ENCODE measurements at regions not wholly inside any gene's neighbourhood (a gene's known extent, or its start where the extent isn't known, plus 50 kb on each side); places are given as distances from the start of the nearest gene placed in this dataset.

DNA sequence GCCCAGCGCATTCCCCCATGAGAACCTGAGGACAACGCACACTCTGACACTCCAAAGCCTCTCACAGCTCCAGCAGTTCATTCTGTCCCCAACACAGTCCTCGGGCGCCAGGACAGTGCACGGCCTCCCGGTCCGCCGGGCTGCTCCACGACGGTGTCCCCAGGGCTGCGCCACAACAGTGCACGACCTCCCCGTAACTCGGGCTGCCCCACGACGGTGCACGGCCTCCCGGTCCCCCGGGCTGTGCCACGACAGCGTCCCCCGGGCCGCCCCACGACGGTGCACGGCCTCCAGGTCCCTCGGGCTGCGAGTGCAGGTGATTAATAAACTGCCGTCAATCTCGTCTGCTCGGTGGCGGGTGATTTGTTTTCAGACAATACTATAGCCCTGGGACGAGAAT, 585.1 kb upstream of the FRG1 start:
- Histone ChIP-seq H3K27ac (ENCODE audit: insufficient read depth, low read length) (no peak overlapping the region), H3K23ac (ENCODE audit: low read depth, low read length) (no peak overlapping the region), H2AK9ac (replicated peaks; ENCODE audit: low read depth, low read length, poor library complexity) (no peak overlapping the region), H4K8ac (ENCODE audit: low read depth in 2 of 2, low read length in 2 of 2) (no peak overlapping the region), H3K56ac (ENCODE audit: extremely low read depth, insufficient read depth, low read length) (no peak overlapping the region), H3K18ac (ENCODE audit: low read depth, low read length) (no peak overlapping the region), H3K4me2 (ENCODE audit: low read depth, low read length) (no peak overlapping the region), H2BK120ac (ENCODE audit: low read depth, low read length) (no peak overlapping the region), H3K79me1 (ENCODE audit: low read depth in 1 of 2, low read length in 2 of 2) (no peaks in the 10 kb centered on the region), H2AK5ac (ENCODE audit: low read depth, low read length) (no peak overlapping the region), H3K4me3 (ENCODE audit: insufficient read depth, low read depth, low read length) (no peak overlapping the region), H2BK5ac (ENCODE audit: low read depth, low read length, poor library complexity, severe bottlenecking) (no peak overlapping the region), H3K36me3 (ENCODE audit: control insufficient read depth, insufficient read depth, low read length) (no peaks in the 10 kb centered on the region), H4K91ac (ENCODE audit: insufficient read depth, low read depth, low read length) (no peak overlapping the region), H2BK15ac (ENCODE audit: low read depth, low read length) (no peak overlapping the region), H4K20me1 (ENCODE audit: insufficient read depth, low read length) (no peaks in the 10 kb centered on the region), H3K9ac (ENCODE audit: low read depth, low read length) (no peak overlapping the region), H3K4ac (ENCODE audit: low read depth, low read length) (no peak overlapping the region), H3K9me3 (ENCODE audit: control insufficient read depth, insufficient read depth, low read length) (peaks cover 18% of the 10 kb centered on the region), H3K14ac (replicated peaks; ENCODE audit: low read depth, low read length) (no peak overlapping the region), H2BK20ac (ENCODE audit: low read depth, low read length) (no peak overlapping the region), H3K27me3 (ENCODE audit: control insufficient read depth, insufficient read depth, low read length) (no peaks in the 10 kb centered on the region), H2AFZ (replicated peaks; ENCODE audit: low read length, poor library complexity) (peak overlapping the region; percentile 32), H4K5ac (ENCODE audit: low read depth, low read length) (no peak overlapping the region), H3K9me1 (ENCODE audit: insufficient read depth, low read length) (no peaks in the 10 kb centered on the region), H3K4me1 (ENCODE audit: control insufficient read depth, insufficient read depth, low read length) (no peaks in the 10 kb centered on the region)
- TF ChIP-seq RFX5 (IDR thresholded peaks at IDR 0.05; ENCODE audit: low read depth, low read length) (no peak), SMC3 (IDR thresholded peaks at IDR 0.05; ENCODE audit: low read depth, low read length) (no peak), FOS (IDR thresholded peaks at IDR 0.05; ENCODE audit: low read depth, low read length) (no peak), MXI1 (IDR thresholded peaks at IDR 0.05; ENCODE audit: borderline replicate concordance, low read depth, low read length) (no peak), MAZ (IDR thresholded peaks at IDR 0.05; ENCODE audit: borderline replicate concordance, low read depth, low read length) (no peak), ELK1 (IDR thresholded peaks at IDR 0.05; ENCODE audit: borderline replicate concordance, low read depth, low read length) (no peak), USF2 (IDR thresholded peaks at IDR 0.05; ENCODE audit: low read depth, low read length) (no peak), NFE2L2 (IDR thresholded peaks at IDR 0.05; ENCODE audit: low read depth, low read length) (no peak), BHLHE40 (IDR thresholded peaks at IDR 0.05; ENCODE audit: low read depth, low read length) (no peak), MAFK (IDR thresholded peaks at IDR 0.05; ENCODE audit: low read depth, low read length) (no peak), CHD1 (IDR thresholded peaks at IDR 0.05; ENCODE audit: low read depth, low read length) (no peak), RAD21 (IDR thresholded peaks at IDR 0.05; ENCODE audit: low read length) (no peak), CEBPB (IDR thresholded peaks at IDR 0.05; ENCODE audit: low read depth, low read length) (no peak), RCOR1 (IDR thresholded peaks at IDR 0.05; ENCODE audit: insufficient replicate concordance, low read length) (no peak), POLR2A (IDR thresholded peaks at IDR 0.05; ENCODE audit: low read depth, low read length) (no peak)
- TF ChIP-seq, protein P1, sequence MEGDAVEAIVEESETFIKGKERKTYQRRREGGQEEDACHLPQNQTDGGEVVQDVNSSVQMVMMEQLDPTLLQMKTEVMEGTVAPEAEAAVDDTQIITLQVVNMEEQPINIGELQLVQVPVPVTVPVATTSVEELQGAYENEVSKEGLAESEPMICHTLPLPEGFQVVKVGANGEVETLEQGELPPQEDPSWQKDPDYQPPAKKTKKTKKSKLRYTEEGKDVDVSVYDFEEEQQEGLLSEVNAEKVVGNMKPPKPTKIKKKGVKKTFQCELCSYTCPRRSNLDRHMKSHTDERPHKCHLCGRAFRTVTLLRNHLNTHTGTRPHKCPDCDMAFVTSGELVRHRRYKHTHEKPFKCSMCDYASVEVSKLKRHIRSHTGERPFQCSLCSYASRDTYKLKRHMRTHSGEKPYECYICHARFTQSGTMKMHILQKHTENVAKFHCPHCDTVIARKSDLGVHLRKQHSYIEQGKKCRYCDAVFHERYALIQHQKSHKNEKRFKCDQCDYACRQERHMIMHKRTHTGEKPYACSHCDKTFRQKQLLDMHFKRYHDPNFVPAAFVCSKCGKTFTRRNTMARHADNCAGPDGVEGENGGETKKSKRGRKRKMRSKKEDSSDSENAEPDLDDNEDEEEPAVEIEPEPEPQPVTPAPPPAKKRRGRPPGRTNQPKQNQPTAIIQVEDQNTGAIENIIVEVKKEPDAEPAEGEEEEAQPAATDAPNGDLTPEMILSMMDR (conservative IDR thresholded peaks at IDR 0.05; ENCODE audit: low read depth, low read length) = no peak
- ChIA-PET CTCF (no interaction called here), POLR2A (ENCODE audit: unreplicated experiment) (no interaction called here)
- no TSS peak for BruUV-seq (replicated peaks)
- ATAC-seq (ENCODE audit: low read depth) (no peak), DNase-seq (no peak)
- intact Hi-C loops (cut with micrococcal nuclease) (no loop called here), dilution Hi-C loops (cut with HindIII; ENCODE audit: low sequenced_read_pairs, unreplicated experiment) (no loop called here), in situ Hi-C loops (cut with MboI; ENCODE audit: low sequenced_read_pairs) (no loop called here)
- 88% methylated on average over 20 of the region's 33 CpGs; no CpG with 5 or more reads in 1 of the 2 experiments for WGBS, 2 experiments (ENCODE audit: extremely low coverage in 2 of 2, insufficient read length in 1 of 2)

Data from IMR-90 (cell line).